A549 (cell line): ENCODE measurements at regions not wholly inside any gene's neighbourhood (a gene's known extent, or its start where the extent isn't known, plus 50 kb on each side); places are given as distances from the start of the nearest gene placed in this dataset.

Experiments
- ATAC-seq, 2 experiments: fragments of 200-7000 bp in 1 of 2; fragments of >200 bp in 1 of 2; cut with Nextera tagmentation in 1 of 2; cut with Tn5 transposase in 1 of 2; 3 replicates each; pipeline versions ENCODE4 v1.8.0 to v1.9.1; 2018 to 2020; ENCODE audit warnings: mild to moderate bottlenecking in 1 of 2, moderate library complexity in 1 of 2
- CTCF ChIA-PET: fragments of 300-600 bp; sonication (Branson Sonifier 250); formaldehyde crosslinking; extraction: SDS; loops from one replicate; lab custom pipeline; 2021; ENCODE audit warnings: antibody characterized with exemption, inconsistent platforms; lab: Yijun Ruan, JAX
- POLR2A ChIA-PET: fragments of 350-600 bp; formaldehyde crosslinking; extraction: SDS; loops from one replicate; lab custom pipeline; 2021; ENCODE audit warnings: antibody characterized with exemption, inconsistent platforms; lab: Yijun Ruan, JAX
- DNase-seq, 2 experiments: peaks; one replicate each; pipeline versions ENCODE4 v3.0.0 to v3.0.0-alpha.2; 2011 to 2016; ENCODE audit warnings: low read depth in 1 of 2, low spot score in 1 of 2
- FAIRE-seq: peaks from 2 replicates; lab custom pipeline; 2011; peaks lifted over from hg19 to GRCh38; lab: Jason Lieb, UNC
- H3K27ac ChIP-seq, 2 experiments: fragments of >200 bp; sonication (Bioruptor Twin); formaldehyde crosslinking; 3 replicates each; pipeline ENCODE4 v1.5.1; 2016 to 2017
- H3K4me1 ChIP-seq: fragments of >200 bp; sonication (Bioruptor Twin); formaldehyde crosslinking; 3 replicates; pipeline ENCODE4 v1.6.1; 2016
- H3K4me2 ChIP-seq: fragments of >200 bp; sonication (Bioruptor Twin); formaldehyde crosslinking; 3 replicates; pipeline ENCODE4 v1.6.1; 2016
- H3K4me3 ChIP-seq: fragments of >200 bp; sonication (Bioruptor Twin); formaldehyde crosslinking; 3 replicates; pipeline ENCODE4 v1.5.1; 2016
- H3K9me3 ChIP-seq: fragments of >200 bp; sonication (Bioruptor Twin); formaldehyde crosslinking; 3 replicates; pipeline ENCODE4 v1.6.1; 2016
- ATOH8 ChIP-seq: fragments of 250-450 bp; sonication (Bioruptor Pico); IDR thresholded peaks from 2 replicates; pipeline ENCODE4 v1.5.0; 2020; ENCODE audit warnings: low read depth, mild to moderate bottlenecking, moderate library complexity
- BCL3 ChIP-seq: fragments of >200 bp; sonication (Bioruptor Twin); formaldehyde crosslinking; IDR thresholded peaks from 3 replicates; pipeline ENCODE4 v1.6.1; 2016
- CBX8 ChIP-seq: fragments of 200-600 bp; sonication (generic); IDR thresholded peaks from 2 replicates; pipeline ENCODE4 v1.6.1; 2016
- CTCF ChIP-seq: fragments of >200 bp; sonication (Bioruptor Twin); formaldehyde crosslinking; IDR thresholded peaks from 3 replicates; pipeline ENCODE4 v1.5.1; 2016
- EHF ChIP-seq: fragments of 250-450 bp; sonication (Bioruptor Pico); IDR thresholded peaks from 2 replicates; pipeline ENCODE4 v1.5.0; 2020; ENCODE audit warnings: mild to moderate bottlenecking
- ELK1 ChIP-seq: fragments of 150-350 bp; IDR thresholded peaks from 2 replicates; pipeline ENCODE4 v1.6.1; 2014; ENCODE audit warnings: low read depth, mild to moderate bottlenecking, low read length
- FOSB ChIP-seq: fragments of 250-450 bp; sonication (Bioruptor Pico); IDR thresholded peaks from 2 replicates; pipeline ENCODE4 v1.5.0; 2020; ENCODE audit warnings: mild to moderate bottlenecking, moderate library complexity
- GATA3 ChIP-seq: IDR thresholded peaks from 2 replicates; pipeline ENCODE4 v1.6.1; 2012; ENCODE audit warnings: borderline replicate concordance
- HDAC2 ChIP-seq: fragments of 200-600 bp; sonication (generic); IDR thresholded peaks from 2 replicates; pipeline ENCODE4 v1.6.1; 2016
- HEYL ChIP-seq: fragments of 250-450 bp; sonication (Bioruptor Pico); IDR thresholded peaks from 2 replicates; pipeline ENCODE4 v1.8.0; 2021; ENCODE audit warnings: mild to moderate bottlenecking, moderate library complexity
- HOXB13 ChIP-seq: fragments of 250-450 bp; sonication (Bioruptor Pico); IDR thresholded peaks from 2 replicates; pipeline ENCODE4 v1.5.0; 2020; ENCODE audit warnings: low read depth, mild to moderate bottlenecking, moderate library complexity
- JUN ChIP-seq, 2 experiments: fragments of >200 bp; sonication (Bioruptor Twin); formaldehyde crosslinking; IDR thresholded peaks; 2 replicates in 1 of 2; 3 replicates in 1 of 2; pipeline ENCODE4 v1.6.1; 2016 to 2017
- JUNB ChIP-seq: fragments of >200 bp; sonication (Bioruptor Twin); formaldehyde crosslinking; IDR thresholded peaks from 2 replicates; pipeline ENCODE4 v1.6.1; 2016
- KDM5A ChIP-seq: fragments of 200-600 bp; sonication (generic); IDR thresholded peaks from 2 replicates; pipeline ENCODE4 v1.6.1; 2016; ENCODE audit warnings: antibody characterized with exemption, mild to moderate bottlenecking
- MAFK ChIP-seq: fragments of 450-650 bp; IDR thresholded peaks from 2 replicates; pipeline ENCODE4 v1.6.1; 2014; ENCODE audit not compliant: partially characterized antibody
- MAX ChIP-seq: IDR thresholded peaks from 2 replicates; pipeline ENCODE4 v1.6.1; 2012
- MAZ ChIP-seq: fragments of 150-350 bp; IDR thresholded peaks from 2 replicates; pipeline ENCODE4 v1.6.1; 2014; ENCODE audit warnings: antibody characterized with exemption, low read depth, low read length, borderline replicate concordance
- MYC ChIP-seq: IDR thresholded peaks from 2 replicates; pipeline ENCODE4 v1.6.1; 2012; ENCODE audit warnings: mild to moderate bottlenecking, inconsistent platforms, low read length, improper control_type of control experiment, borderline replicate concordance
- NFE2L2 ChIP-seq: fragments of 150-350 bp; conservative IDR thresholded peaks from 2 replicates; pipeline ENCODE4 v1.6.1; 2014; ENCODE audit warnings: low read length
- NPAS2 ChIP-seq: fragments of 250-450 bp; sonication (Bioruptor Pico); IDR thresholded peaks from 2 replicates; pipeline ENCODE4 v1.8.0; 2022; ENCODE audit warnings: mild to moderate bottlenecking, moderate library complexity, borderline replicate concordance
- PBX3 ChIP-seq: IDR thresholded peaks from 2 replicates; pipeline ENCODE4 v1.6.1; 2012
- POLR2A ChIP-seq: IDR thresholded peaks from 2 replicates; pipeline ENCODE4 v1.6.1; 2012; ENCODE audit warnings: mild to moderate bottlenecking, low read length
- RCOR1 ChIP-seq: fragments of 150-350 bp; IDR thresholded peaks from 2 replicates; pipeline ENCODE4 v1.6.1; 2014; ENCODE audit warnings: antibody characterized with exemption, low read length, low read depth
- RNF2 ChIP-seq: fragments of 200-600 bp; sonication (generic); IDR thresholded peaks from 2 replicates; pipeline ENCODE4 v1.6.1; 2016; ENCODE audit warnings: low read depth, mild to moderate bottlenecking, antibody characterized with exemption, moderate library complexity, borderline replicate concordance
- TP53 ChIP-seq: fragments of 250-450 bp; sonication (Bioruptor Pico); IDR thresholded peaks from 2 replicates; pipeline ENCODE4 v1.5.0; 2021; ENCODE audit warnings: mild to moderate bottlenecking, moderate library complexity
- ZC3H11A ChIP-seq: fragments of 450-650 bp; IDR thresholded peaks from 2 replicates; pipeline ENCODE4 v1.6.1; 2014; ENCODE audit warnings: antibody characterized with exemption, mild to moderate bottlenecking
- ZFP36 ChIP-seq: fragments of 450-650 bp; IDR thresholded peaks from 2 replicates; pipeline ENCODE4 v1.6.1; 2014; ENCODE audit warnings: borderline replicate concordance; ENCODE audit not compliant: partially characterized antibody
- ZNF302 ChIP-seq: fragments of 250-450 bp; sonication (Bioruptor Pico); IDR thresholded peaks from 2 replicates; pipeline ENCODE4 v1.9.0; 2021; ENCODE audit warnings: inconsistent platforms, mild to moderate bottlenecking, moderate library complexity
- ZSCAN20 ChIP-seq: fragments of 250-450 bp; sonication (Bioruptor Pico); IDR thresholded peaks from 2 replicates; pipeline ENCODE4 v1.8.0; 2022; ENCODE audit warnings: mild to moderate bottlenecking, moderate library complexity
- WGBS: methylation state at CpG from one replicate; pipeline ENCODE4 v1.1.6; 2017; ENCODE audit errors: missing lambda C conversion rate; 5-methylcytosine and 5-hydroxymethylcytosine counted together

GRCh38 chr6:165045631-165046030 is 263.8 kb downstream of the C6orf118 start:
- Histone ChIP-seq H3K4me1 (no peaks in the 10 kb centered on the region), H3K4me3 (no peak overlapping the region), H3K9me3 (no peaks in the 10 kb centered on the region), H3K4me2 (no peak overlapping the region), H3K27ac (no peak overlapping the region)
- POLR2A ChIA-PET = no interaction called here
- CTCF ChIA-PET = no interaction called here
- FAIRE-seq (no peak), ATAC-seq (no peak), DNase-seq (no peak)
- 2% methylated on average over 2 of the region's 2 CpGs for whole genome bisulfite sequencing
- TF ChIP-seq TP53 = no peak
- no peak for TF ChIP-seq CBX8
- TF ChIP-seq JUN (IDR thresholded peaks at IDR 0.05) = no peak
- no peak for TF ChIP-seq ELK1
- TF ChIP-seq HDAC2 = no peak
- no peak for TF ChIP-seq NFE2L2
- no peak for TF ChIP-seq HOXB13
- no peak for TF ChIP-seq EHF (CRISPR knock-in tag)
- TF ChIP-seq MAFK = no peak
- TF ChIP-seq ZSCAN20 (CRISPR knock-in tag) = no peak
- no peak for TF ChIP-seq FOSB (CRISPR knock-in tag)
- TF ChIP-seq BCL3 = no peak
- no peak for TF ChIP-seq ZC3H11A

- CTCF ChIA-PET = no interaction called here
- ATAC-seq = no peak
These were observed 266.5 kb downstream of the C6orf118 start for GRCh38 chr6:165042912-165043311.

More at GRCh38 chr6:165042912-165043311, 266.5 kb downstream of the C6orf118 start:
- Histone ChIP-seq H3K4me3 (no peak overlapping the region), H3K4me2 (no peak overlapping the region), H3K4me1 (no peaks in the 10 kb centered on the region), H3K27ac (no peak overlapping the region), H3K9me3 (no peaks in the 10 kb centered on the region)
- DNase-seq (no peak), FAIRE-seq (no peak)
- 53% methylated on average over 2 of the region's 2 CpGs for WGBS
- no peak for TF ChIP-seq MAZ
- TF ChIP-seq ATOH8 (CRISPR knock-in tag) = no peak
- no peak for TF ChIP-seq POLR2A
- no peak for TF ChIP-seq ZFP36
- no peak for TF ChIP-seq ZNF302 (CRISPR knock-in tag)
- no peak for TF ChIP-seq RCOR1
- no peak for TF ChIP-seq CTCF
- no peak for TF ChIP-seq ZSCAN20 (CRISPR knock-in tag)
- TF ChIP-seq MYC = no peak
- TF ChIP-seq GATA3 = no peak
- TF ChIP-seq JUN (IDR thresholded peaks at IDR 0.05) = no peak
- TF ChIP-seq JUNB = no peak
- no peak for TF ChIP-seq KDM5A
- TF ChIP-seq PBX3 = no peak
- no peak for TF ChIP-seq RNF2
- no peak for TF ChIP-seq HEYL (CRISPR knock-in tag)
- no peak for TF ChIP-seq MAX
- no peak for TF ChIP-seq NPAS2 (CRISPR knock-in tag)
- POLR2A ChIA-PET = no interaction called here
